ENCODE measurements at regions not wholly inside any gene's neighbourhood (a gene's known extent, or its start where the extent isn't known, plus 50 kb on each side); places are given as distances from the start of the nearest gene placed in this dataset.

GRCh38 chr13:34750078-34750931, 191.8 kb upstream of the NBEA start:
- H3K27ac Mint-ChIP-seq = no peak overlapping the region
- H3K9ac ChIP-seq (ENCODE audit: insufficient read depth, low read length, poor library complexity, severe bottlenecking) = no peak overlapping the region
- no peaks in the 10 kb centered on the region for H3K27me3 ChIP-seq (ENCODE audit: control insufficient read depth in 2 of 2, insufficient read depth in 2 of 2, low read length in 2 of 2)
- H3K36me3 Mint-ChIP-seq = no peaks in the 10 kb centered on the region
- no peak overlapping the region for H2AFZ ChIP-seq (ENCODE audit: insufficient read depth, low read depth, low read length, poor library complexity, severe bottlenecking)
- H3K4me1 ChIP-seq (ENCODE audit: control insufficient read depth in 1 of 2, insufficient read depth in 2 of 2, low read length in 2 of 2) = no peaks in the 10 kb centered on the region
- no peaks in the 10 kb centered on the region for H3K79me2 ChIP-seq (ENCODE audit: insufficient read depth, low read length)
- intact Hi-C loops (cut with micrococcal nuclease) = no loop called here
- H3K9me3 Mint-ChIP-seq = peaks cover 0 to 33% (median 18%) of the 10 kb centered on the region in 7 donors
- no peaks in the 10 kb centered on the region for H3K4me1 Mint-ChIP-seq
- H3K9me3 ChIP-seq (replicated peaks in 1 of 2; ENCODE audit: control insufficient read depth in 1 of 2, insufficient read depth in 1 of 2, low read length in 2 of 2) = peaks cover 4 to 23% of the 10 kb centered on the region in 2 donors
- WGBS (ENCODE audit: insufficient coverage) = 11% methylated on average over 5 of the region's 21 CpGs
- no peak for TF ChIP-seq CTCF (IDR thresholded peaks at IDR 0.05)
- H3K27ac ChIP-seq (ENCODE audit: low read depth in 1 of 2, low read length in 2 of 2) = no peak overlapping the region
- no peaks in the 10 kb centered on the region for H4K20me1 ChIP-seq (ENCODE audit: insufficient read depth, low read length)
- peaks cover 0 to 2% (median 2%) of the 10 kb centered on the region in 3 donors for H3K27me3 Mint-ChIP-seq (ENCODE audit: low read depth in 3 of 3)
- H3K36me3 ChIP-seq (replicated peaks in 1 of 2; ENCODE audit: control insufficient read depth in 1 of 2, insufficient read depth in 2 of 2, low read length in 2 of 2) = no peaks in the 10 kb centered on the region
- no peak for DNase-seq
- no peak overlapping the region for H3K4me3 Mint-ChIP-seq
- no peak overlapping the region for H3K4me3 ChIP-seq (replicated peaks in 1 of 3; ENCODE audit: low read depth in 2 of 3, low read length in 3 of 3)
- no peak overlapping the region for H3K4me2 ChIP-seq (replicated peaks; ENCODE audit: extremely low read depth, low read length, poor library complexity, severe bottlenecking)

- Mint-ChIP-seq H3K36me3 (no peaks in the 10 kb centered on the region), H3K4me3 (no peak overlapping the region), H3K27ac (no peak overlapping the region), H3K9me3 (peaks cover 0 to 30% (median 17%) of the 10 kb centered on the region in 7 donors), H3K4me1 (no peaks in the 10 kb centered on the region), H3K27me3 (ENCODE audit: low read depth in 3 of 3) (peaks cover 0 to 2% (median 2%) of the 10 kb centered on the region in 3 donors)
- no peak for TF ChIP-seq CTCF (IDR thresholded peaks at IDR 0.05)
- Histone ChIP-seq H3K36me3 (replicated peaks in 1 of 2; ENCODE audit: control insufficient read depth in 1 of 2, insufficient read depth in 2 of 2, low read length in 2 of 2) (no peaks in the 10 kb centered on the region), H3K9me3 (replicated peaks in 1 of 2; ENCODE audit: control insufficient read depth in 1 of 2, insufficient read depth in 1 of 2, low read length in 2 of 2) (peaks cover 4 to 23% of the 10 kb centered on the region in 2 donors), H3K9ac (ENCODE audit: insufficient read depth, low read length, poor library complexity, severe bottlenecking) (no peak overlapping the region), H3K27ac (ENCODE audit: low read depth in 1 of 2, low read length in 2 of 2) (no peak overlapping the region), H3K79me2 (ENCODE audit: insufficient read depth, low read length) (no peaks in the 10 kb centered on the region), H3K4me3 (replicated peaks in 1 of 3; ENCODE audit: low read depth in 2 of 3, low read length in 3 of 3) (no peak overlapping the region), H4K20me1 (ENCODE audit: insufficient read depth, low read length) (no peaks in the 10 kb centered on the region), H2AFZ (ENCODE audit: insufficient read depth, low read depth, low read length, poor library complexity, severe bottlenecking) (no peak overlapping the region), H3K4me2 (replicated peaks; ENCODE audit: extremely low read depth, low read length, poor library complexity, severe bottlenecking) (no peak overlapping the region), H3K4me1 (ENCODE audit: control insufficient read depth in 1 of 2, insufficient read depth in 2 of 2, low read length in 2 of 2) (no peaks in the 10 kb centered on the region), H3K27me3 (ENCODE audit: control insufficient read depth in 2 of 2, insufficient read depth in 2 of 2, low read length in 2 of 2) (no peaks in the 10 kb centered on the region)
- whole genome bisulfite sequencing (ENCODE audit: insufficient coverage) = no CpG with 5 or more reads among the region's 3 CpGs
- intact Hi-C loops (cut with micrococcal nuclease) = no loop called here
- DNase-seq = no peak
These were observed 191.0 kb upstream of the NBEA start for GRCh38 chr13:34751044-34751443.
